SK-N-SH (cell line): ENCODE measurements at regions not wholly inside any gene's neighbourhood (a gene's known extent, or its start where the extent isn't known, plus 50 kb on each side); places are given as distances from the start of the nearest gene placed in this dataset.
"Not testable (repeated sequence)": the region's sequence is repeated elsewhere in the genome, so short reads cannot be mapped to it uniquely, and the experiment has no call there.

Experiments used
- CHD2 ChIP-seq: fragments of 150-350 bp; IDR thresholded peaks from 2 replicates; pipeline ENCODE4 v1.6.1; 2018; ENCODE audit warnings: low read length; ENCODE audit not compliant: partially characterized antibody
- EP300 ChIP-seq, 2 experiments: IDR thresholded peaks; 2 replicates each; pipeline versions ENCODE4 v1.4.0 to v1.6.1; 2012; ENCODE audit warnings: borderline replicate concordance in 1 of 2, low read depth in 1 of 2, low read length in 1 of 2
- FOXM1 ChIP-seq: IDR thresholded peaks from 2 replicates; pipeline ENCODE4 v1.4.0; 2012; ENCODE audit warnings: low read depth, mild to moderate bottlenecking
- GATA2 ChIP-seq: sonication (generic); formaldehyde crosslinking; IDR thresholded peaks from 2 replicates; pipeline ENCODE4 v1.5.0; 2020; ENCODE audit warnings: mild to moderate bottlenecking, missing genetic modification reagents
- JUND ChIP-seq: IDR thresholded peaks from 2 replicates; pipeline ENCODE4 v1.4.0; 2012
- NRF1 ChIP-seq: IDR thresholded peaks from 2 replicates; pipeline ENCODE4 v1.6.1; 2012; ENCODE audit warnings: low read depth, mild to moderate bottlenecking, low read length
- POLR2AphosphoS5 ChIP-seq: IDR thresholded peaks from 2 replicates; pipeline ENCODE4 v1.6.1; 2012; ENCODE audit warnings: low read depth, low read length
- RAD21 ChIP-seq: IDR thresholded peaks from 2 replicates; pipeline ENCODE4 v1.6.1; 2012; ENCODE audit warnings: mild to moderate bottlenecking, low read length
- RCOR1 ChIP-seq: fragments of 150-350 bp; IDR thresholded peaks from 2 replicates; pipeline ENCODE4 v1.6.1; 2017; ENCODE audit warnings: antibody characterized with exemption, low read length
- TAF1 ChIP-seq: IDR thresholded peaks from 2 replicates; pipeline ENCODE4 v1.6.1; 2012; ENCODE audit warnings: low read depth, mild to moderate bottlenecking, low read length, moderate library complexity, borderline replicate concordance
- TEAD4 ChIP-seq: IDR thresholded peaks from 2 replicates; pipeline ENCODE4 v1.4.0; 2012; ENCODE audit warnings: mild to moderate bottlenecking, borderline replicate concordance; ENCODE audit not compliant: insufficient read depth
- TF ChIP-seq, protein P1 (sequence below): fragments of 200-600 bp; sonication (generic); IDR thresholded peaks from 2 replicates; pipeline ENCODE4 v1.6.1; 2017; ENCODE audit warnings: antibody characterized with exemption, mild to moderate bottlenecking, moderate library complexity

DNA sequence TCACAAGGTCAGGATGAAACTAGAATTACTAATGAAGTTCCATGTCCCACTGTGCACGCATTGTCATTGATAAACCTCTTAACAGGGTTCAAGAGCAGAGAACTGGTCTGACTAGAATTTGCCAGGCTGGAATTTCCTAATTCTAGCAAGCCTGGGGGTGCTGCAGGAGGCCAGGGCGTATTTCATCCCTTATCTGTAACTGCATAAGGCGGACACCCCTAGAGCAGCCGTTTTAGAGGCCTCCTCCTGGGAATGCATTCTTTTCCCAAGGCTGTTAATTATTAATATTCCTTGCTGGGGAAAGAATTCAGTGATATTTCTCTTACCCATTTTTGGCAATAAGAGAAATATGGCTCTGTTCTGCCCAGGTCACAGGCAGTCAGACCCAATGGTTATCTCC lies 124.5 kb upstream of the PRDX6 start:
- TF ChIP-seq, protein P1, sequence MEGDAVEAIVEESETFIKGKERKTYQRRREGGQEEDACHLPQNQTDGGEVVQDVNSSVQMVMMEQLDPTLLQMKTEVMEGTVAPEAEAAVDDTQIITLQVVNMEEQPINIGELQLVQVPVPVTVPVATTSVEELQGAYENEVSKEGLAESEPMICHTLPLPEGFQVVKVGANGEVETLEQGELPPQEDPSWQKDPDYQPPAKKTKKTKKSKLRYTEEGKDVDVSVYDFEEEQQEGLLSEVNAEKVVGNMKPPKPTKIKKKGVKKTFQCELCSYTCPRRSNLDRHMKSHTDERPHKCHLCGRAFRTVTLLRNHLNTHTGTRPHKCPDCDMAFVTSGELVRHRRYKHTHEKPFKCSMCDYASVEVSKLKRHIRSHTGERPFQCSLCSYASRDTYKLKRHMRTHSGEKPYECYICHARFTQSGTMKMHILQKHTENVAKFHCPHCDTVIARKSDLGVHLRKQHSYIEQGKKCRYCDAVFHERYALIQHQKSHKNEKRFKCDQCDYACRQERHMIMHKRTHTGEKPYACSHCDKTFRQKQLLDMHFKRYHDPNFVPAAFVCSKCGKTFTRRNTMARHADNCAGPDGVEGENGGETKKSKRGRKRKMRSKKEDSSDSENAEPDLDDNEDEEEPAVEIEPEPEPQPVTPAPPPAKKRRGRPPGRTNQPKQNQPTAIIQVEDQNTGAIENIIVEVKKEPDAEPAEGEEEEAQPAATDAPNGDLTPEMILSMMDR = not testable (repeated sequence)
- not testable (repeated sequence) for TF ChIP-seq FOXM1; POLR2AphosphoS5; RCOR1; CHD2; TAF1; EP300 (IDR thresholded peaks at IDR 0.05; ENCODE audit: borderline replicate concordance in 1 of 2, low read depth in 1 of 2, low read length in 1 of 2); GATA2; JUND; RAD21; NRF1; TEAD4
